Tibial nerve (tissue), 4 donors: ENCODE measurements at regions not wholly inside any gene's neighbourhood (a gene's known extent, or its start where the extent isn't known, plus 50 kb on each side); places are given as distances from the start of the nearest gene placed in this dataset.

ENCODE experiments used
- EP300 ChIP-seq, 2 donors: sonication (generic); formaldehyde crosslinking; IDR thresholded peaks; one replicate each; pipeline ENCODE4 v1.6.1; 2017; ENCODE audit warnings: antibody characterized with exemption in 2 of 2, mild to moderate bottlenecking in 1 of 2
- POLR2A ChIP-seq, 2 donors: fragments of 450-650 bp; IDR thresholded peaks; one replicate each; pipeline ENCODE4 v1.6.1; 2017; ENCODE audit warnings: antibody characterized with exemption in 2 of 2, mild to moderate bottlenecking in 2 of 2, moderate library complexity in 2 of 2
- TF ChIP-seq, protein P1 (sequence below), 5 experiments: fragments of 200-600 bp in 3 of 5; fragments of 450-650 bp in 2 of 5; sonication (generic) in 3 of 5; IDR thresholded peaks; one replicate each; pipeline ENCODE4 v1.5.1; 2016 to 2019; ENCODE audit warnings: antibody characterized with exemption in 5 of 5, mild to moderate bottlenecking in 3 of 5, moderate library complexity in 2 of 5

- TF ChIP-seq, protein P1, sequence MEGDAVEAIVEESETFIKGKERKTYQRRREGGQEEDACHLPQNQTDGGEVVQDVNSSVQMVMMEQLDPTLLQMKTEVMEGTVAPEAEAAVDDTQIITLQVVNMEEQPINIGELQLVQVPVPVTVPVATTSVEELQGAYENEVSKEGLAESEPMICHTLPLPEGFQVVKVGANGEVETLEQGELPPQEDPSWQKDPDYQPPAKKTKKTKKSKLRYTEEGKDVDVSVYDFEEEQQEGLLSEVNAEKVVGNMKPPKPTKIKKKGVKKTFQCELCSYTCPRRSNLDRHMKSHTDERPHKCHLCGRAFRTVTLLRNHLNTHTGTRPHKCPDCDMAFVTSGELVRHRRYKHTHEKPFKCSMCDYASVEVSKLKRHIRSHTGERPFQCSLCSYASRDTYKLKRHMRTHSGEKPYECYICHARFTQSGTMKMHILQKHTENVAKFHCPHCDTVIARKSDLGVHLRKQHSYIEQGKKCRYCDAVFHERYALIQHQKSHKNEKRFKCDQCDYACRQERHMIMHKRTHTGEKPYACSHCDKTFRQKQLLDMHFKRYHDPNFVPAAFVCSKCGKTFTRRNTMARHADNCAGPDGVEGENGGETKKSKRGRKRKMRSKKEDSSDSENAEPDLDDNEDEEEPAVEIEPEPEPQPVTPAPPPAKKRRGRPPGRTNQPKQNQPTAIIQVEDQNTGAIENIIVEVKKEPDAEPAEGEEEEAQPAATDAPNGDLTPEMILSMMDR (IDR thresholded peaks at IDR 0.05): no peak
- no peak for TF ChIP-seq POLR2A (IDR thresholded peaks at IDR 0.05)
- TF ChIP-seq EP300 (IDR thresholded peaks at IDR 0.05): peak in 1 of 2 donors; percentile 54
Observed at GRCh38 chr2:111694700-111695101, 189.3 kb downstream of the ANAPC1 start.
